GM12874 (cell line): ENCODE measurements at regions not wholly inside any gene's neighbourhood (a gene's known extent, or its start where the extent isn't known, plus 50 kb on each side); places are given as distances from the start of the nearest gene placed in this dataset.

ENCODE experiments used
- CTCF ChIP-seq: IDR thresholded peaks from 2 replicates; pipeline ENCODE4 v1.5.1; 2011; ENCODE audit warnings: low read depth, mild to moderate bottlenecking, control low read depth, low read length, moderate library complexity; ENCODE audit not compliant: insufficient read depth

- no peak for TF ChIP-seq CTCF
Measured at GRCh38 chr3:72614394-72615074, 233.7 kb downstream of the SHQ1 start.

GRCh38 chr3:72613871-72614270, 234.4 kb downstream of the SHQ1 start:
- TF ChIP-seq CTCF: no peak

GRCh38 chr3:72606005-72606800, 242.0 kb downstream of the SHQ1 start:
- no peak for TF ChIP-seq CTCF

GRCh38 chr3:72604328-72604727, 243.9 kb downstream of the SHQ1 start:
- no peak for TF ChIP-seq CTCF

GRCh38 chr3:72601983-72602750, 246.1 kb downstream of the SHQ1 start:
- TF ChIP-seq CTCF: no peak

- TF ChIP-seq CTCF: no peak
Measured at GRCh38 chr3:72601060-72601459, 247.2 kb downstream of the SHQ1 start.

GRCh38 chr3:72597756-72598195, 250.5 kb downstream of the SHQ1 start:
- no peak for TF ChIP-seq CTCF
